HG03469 (cell line): ENCODE measurements at regions not wholly inside any gene's neighbourhood (a gene's known extent, or its start where the extent isn't known, plus 50 kb on each side); places are given as distances from the start of the nearest gene placed in this dataset.

Experiments used
- ATAC-seq: cut with Tn5 transposase; IDR thresholded peaks from one replicate; pipeline ENCODE4 v1.9.1; 2021; ENCODE audit warnings: mild to moderate bottlenecking, moderate library complexity, moderate number of reproducible peaks; ENCODE audit not compliant: unreplicated experiment

- ATAC-seq, result no peak
These were observed 127.8 kb upstream of the P2RY1 start for GRCh38 chr3:152706991-152707713.

GRCh38 chr3:152709659-152710058 lies 125.3 kb upstream of the P2RY1 start:
- ATAC-seq, result no peak

GRCh38 chr3:152710549-152710948 lies 124.4 kb upstream of the P2RY1 start:
- ATAC-seq, result no peak

GRCh38 chr3:152713989-152714388 lies 120.9 kb upstream of the P2RY1 start:
- no peak for ATAC-seq

- ATAC-seq, result no peak
These were observed 120.4 kb upstream of the P2RY1 start for GRCh38 chr3:152714507-152714906.

- ATAC-seq, result no peak
These were observed 117.7 kb upstream of the P2RY1 start for GRCh38 chr3:152717252-152717651.

GRCh38 chr3:152718810-152719209 lies 116.1 kb upstream of the P2RY1 start:
- ATAC-seq, result no peak

GRCh38 chr3:152719264-152719663 lies 115.7 kb upstream of the P2RY1 start:
- no peak for ATAC-seq

- ATAC-seq, result no peak
These were observed 113.8 kb upstream of the P2RY1 start for GRCh38 chr3:152720951-152721718.

GRCh38 chr3:152724270-152724669 lies 110.7 kb upstream of the P2RY1 start:
- no peak for ATAC-seq

- ATAC-seq, result no peak
These were observed 106.5 kb upstream of the P2RY1 start for GRCh38 chr3:152728231-152728980.

GRCh38 chr3:152729906-152730305 lies 105.0 kb upstream of the P2RY1 start:
- ATAC-seq, result peak; percentile 92

GRCh38 chr3:152731511-152731910 lies 103.4 kb upstream of the P2RY1 start:
- no peak for ATAC-seq

- no peak for ATAC-seq
These were observed 101.3 kb upstream of the P2RY1 start for GRCh38 chr3:152733584-152734119.

- peak; percentile 97 for ATAC-seq
These were observed 97.7 kb upstream of the P2RY1 start for GRCh38 chr3:152737021-152737908.

- no peak for ATAC-seq
These were observed 96.3 kb upstream of the P2RY1 start for GRCh38 chr3:152738656-152739055.

GRCh38 chr3:152742368-152743347 lies 92.3 kb upstream of the P2RY1 start:
- peak; percentile 47 for ATAC-seq

GRCh38 chr3:152745646-152746045 lies 89.3 kb upstream of the P2RY1 start:
- no peak for ATAC-seq

- ATAC-seq, result no peak
These were observed 80.6 kb upstream of the P2RY1 start for GRCh38 chr3:152754303-152754702.
